HG03460 (cell line): ENCODE measurements at regions not wholly inside any gene's neighbourhood (a gene's known extent, or its start where the extent isn't known, plus 50 kb on each side); places are given as distances from the start of the nearest gene placed in this dataset.
"Not testable (repeated sequence)": the region's sequence is repeated elsewhere in the genome, so short reads cannot be mapped to it uniquely, and the experiment has no call there.

ENCODE experiments used
- ATAC-seq: cut with Tn5 transposase; IDR thresholded peaks from one replicate; pipeline ENCODE4 v1.9.1; 2021; ENCODE audit not compliant: unreplicated experiment

DNA sequence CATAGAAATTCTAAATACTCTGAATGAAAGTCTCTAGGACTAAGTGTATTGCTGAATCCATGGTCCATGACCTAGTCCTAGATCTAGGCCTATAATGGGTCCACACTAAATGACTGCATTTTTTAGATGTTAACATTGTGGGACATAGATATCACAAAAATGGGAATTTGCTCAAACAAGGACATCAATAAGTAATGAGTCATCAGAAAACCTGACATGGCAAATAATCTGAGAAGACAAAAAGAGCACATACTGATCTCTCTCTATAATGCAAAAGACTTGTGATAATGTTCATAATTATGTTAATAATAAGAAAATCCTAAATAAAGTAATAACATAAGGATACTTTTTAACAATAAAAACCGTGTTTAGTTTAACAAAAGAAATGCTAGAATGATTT, 1168.4 kb downstream of the FSCB start:
- ATAC-seq = no peak

DNA sequence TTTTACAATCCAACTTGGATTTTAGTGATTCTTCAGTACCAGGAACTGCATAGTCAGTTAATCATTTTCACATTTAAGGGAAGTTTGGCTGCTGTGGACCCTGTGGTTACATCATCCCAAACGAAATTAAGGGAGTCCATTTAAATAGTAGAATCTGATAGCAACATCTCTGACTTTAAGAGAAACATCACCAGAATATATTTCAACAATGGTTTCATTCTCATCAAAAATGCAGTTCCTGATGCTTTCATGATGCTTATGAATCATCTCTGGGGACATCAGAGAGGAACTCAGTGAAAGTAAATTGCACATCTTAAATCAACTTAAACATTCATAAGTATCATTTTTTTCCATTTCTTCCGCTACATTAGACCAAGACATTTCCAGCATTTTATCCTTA, 1170.7 kb downstream of the FSCB start:
- no peak for ATAC-seq

DNA sequence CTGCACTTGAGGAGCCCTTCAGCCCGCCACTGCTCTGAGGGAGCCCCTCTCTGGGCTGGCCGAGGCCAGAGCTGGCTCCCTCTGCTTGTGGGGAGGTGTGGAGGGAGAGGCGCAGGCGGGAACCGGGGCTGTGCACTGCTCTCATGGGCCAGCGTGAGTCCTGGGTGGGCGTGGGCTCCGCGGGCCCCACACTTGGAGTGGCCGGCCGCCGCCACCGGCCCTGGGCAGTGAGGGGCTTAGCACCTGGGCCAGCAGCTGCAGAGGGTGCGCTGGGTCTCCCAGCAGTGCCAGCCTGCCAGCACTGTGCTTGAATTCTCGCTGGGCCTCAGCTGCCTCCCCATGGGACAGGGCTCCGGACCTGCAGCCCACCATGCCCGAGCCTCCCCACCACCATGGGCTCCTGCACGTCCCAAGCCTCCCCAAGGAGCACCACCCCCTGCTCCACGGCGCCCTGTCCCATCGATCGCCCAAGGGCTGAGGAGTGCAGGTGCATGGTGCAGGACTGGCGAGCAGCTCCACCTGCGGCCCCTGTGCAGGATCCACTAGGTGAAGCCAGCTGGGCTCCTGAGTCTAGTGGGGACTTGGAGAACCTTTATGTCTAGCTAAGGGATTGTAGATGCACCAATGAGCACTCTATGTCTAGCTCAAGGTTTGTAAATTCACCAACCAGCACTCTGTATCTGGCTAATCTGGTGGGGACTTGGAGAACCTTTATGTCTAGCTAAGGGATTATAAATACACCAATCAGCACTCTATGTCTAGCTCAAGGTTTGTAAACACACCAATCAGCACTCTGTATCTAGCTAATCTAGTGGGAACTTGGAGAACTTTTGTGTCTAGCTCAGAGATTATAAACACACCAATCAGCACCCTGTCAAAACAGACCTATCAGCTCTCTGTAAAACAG, 1180.3 kb downstream of the FSCB start:
- ATAC-seq = not testable (repeated sequence)

DNA sequence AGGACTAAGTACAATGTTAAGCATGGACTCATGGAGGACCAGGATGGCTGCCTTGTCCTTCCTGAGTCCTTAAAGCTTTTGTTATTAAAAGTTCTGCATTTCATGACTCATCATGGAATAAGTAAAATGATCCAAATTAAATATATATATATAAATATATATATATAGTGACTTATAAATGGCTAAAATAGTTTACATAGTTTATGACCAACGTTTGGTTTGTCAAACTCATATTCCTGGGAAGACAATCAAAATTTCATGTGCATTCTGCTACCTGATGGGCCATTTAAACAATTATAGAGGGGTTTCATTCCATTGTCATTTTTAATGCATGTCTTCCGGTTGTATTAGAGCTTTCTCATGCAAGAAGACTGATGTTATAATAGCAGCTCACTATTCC, 1190.7 kb downstream of the FSCB start:
- no peak for ATAC-seq

DNA sequence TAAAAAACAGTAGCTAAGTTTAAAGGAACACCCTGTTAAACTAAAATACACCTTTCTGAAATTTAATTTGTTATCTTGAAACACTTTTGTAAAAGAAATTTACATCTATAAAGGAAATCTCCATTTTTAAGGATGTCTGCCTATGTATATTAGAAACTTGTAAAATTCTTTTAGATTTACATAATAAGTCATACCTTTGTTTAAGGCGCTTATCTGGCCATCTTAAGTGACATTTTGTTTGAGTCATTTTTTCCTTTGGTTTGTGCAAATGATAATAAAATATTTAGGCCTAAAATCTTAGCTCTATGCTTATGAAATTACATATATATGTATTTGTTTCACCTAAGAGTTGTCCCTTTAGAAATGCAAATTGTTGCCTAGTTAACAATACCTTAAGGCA, 1193.4 kb downstream of the FSCB start:
- ATAC-seq = no peak

DNA sequence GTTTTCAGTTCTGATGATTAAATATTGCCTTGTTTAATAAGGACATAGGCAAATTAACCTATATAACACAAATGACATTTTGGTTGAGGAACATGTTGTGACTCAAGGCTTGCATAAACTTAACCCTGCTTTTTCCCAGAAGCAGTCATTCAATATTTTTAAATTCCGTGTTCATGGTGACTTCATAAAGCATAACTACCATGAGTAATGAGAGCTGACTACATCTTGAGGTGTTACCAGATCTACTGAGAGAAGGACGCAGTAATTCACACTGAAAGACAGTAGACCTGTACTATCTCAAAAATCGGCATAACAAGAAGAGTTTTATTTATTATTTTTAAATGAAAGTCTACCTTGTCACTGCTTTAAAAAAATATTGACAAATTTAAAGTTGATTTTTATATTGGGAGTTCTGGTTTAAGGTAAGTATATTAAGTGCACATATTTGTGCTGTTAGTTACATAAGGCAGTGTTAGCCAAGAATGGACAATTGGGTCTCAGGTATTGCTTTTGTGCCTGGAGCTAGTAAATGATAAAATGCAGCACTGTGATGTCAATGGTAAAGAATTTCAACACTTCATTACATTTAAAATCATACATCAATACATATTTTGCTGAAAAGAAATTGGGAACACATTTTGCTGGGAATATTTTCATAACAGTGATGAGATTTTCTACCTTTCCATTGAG, 1198.5 kb downstream of the FSCB start:
- ATAC-seq = no peak

DNA sequence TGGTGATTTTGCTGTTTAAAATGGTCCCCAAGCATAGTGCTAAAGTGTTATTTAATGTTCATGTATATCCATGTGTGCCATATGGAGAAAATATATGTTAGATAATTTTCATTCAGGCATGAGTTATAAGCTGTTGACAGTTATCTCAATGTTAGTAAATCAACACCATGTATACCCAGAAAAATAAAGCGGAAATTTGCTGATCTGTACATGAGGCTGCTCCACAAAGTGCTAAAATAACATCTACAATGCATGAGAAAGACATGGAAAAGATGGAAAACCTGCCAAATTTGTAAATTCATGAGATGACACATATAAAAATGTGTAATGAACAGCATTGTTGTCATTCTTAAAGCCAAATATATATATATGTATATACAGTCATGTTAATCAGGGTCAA, 1199.2 kb downstream of the FSCB start:
- ATAC-seq = no peak

DNA sequence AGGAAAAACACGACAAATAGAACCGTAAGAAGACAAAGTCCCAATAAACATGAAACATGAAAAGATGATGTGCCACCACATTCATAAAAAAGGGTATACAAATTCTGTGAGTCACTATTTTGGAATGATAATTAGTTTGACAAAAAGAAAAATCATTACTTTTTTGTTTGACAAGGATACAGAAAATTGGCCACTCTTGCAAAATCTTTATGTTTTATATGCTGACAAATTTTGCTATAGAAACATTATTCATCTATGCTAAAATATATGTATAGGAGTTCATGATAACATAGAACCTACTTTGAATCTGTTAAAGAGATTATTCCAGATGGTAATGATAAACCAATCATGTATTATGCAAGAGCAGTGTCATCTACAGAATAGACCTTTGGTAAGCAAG, 1201.0 kb downstream of the FSCB start:
- no peak for ATAC-seq

DNA sequence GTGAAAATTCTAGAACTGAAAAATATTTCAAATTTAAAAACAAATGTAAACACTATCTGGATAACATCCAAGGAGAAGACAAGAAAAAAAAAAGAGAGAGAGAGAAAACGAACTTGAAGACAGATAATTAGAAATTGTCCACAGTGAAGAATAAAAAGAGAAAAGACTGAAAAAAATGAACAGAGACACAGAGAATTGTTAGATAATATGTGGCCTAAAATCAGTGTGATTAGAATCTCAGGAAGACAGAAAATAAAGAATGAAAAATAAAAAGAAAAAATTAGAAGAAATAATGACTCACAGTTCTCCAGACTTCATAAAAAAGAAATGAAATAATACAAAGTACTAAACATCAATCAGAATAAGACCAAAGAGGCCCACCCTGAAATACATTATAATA, 1209.3 kb downstream of the FSCB start:
- ATAC-seq = no peak

DNA sequence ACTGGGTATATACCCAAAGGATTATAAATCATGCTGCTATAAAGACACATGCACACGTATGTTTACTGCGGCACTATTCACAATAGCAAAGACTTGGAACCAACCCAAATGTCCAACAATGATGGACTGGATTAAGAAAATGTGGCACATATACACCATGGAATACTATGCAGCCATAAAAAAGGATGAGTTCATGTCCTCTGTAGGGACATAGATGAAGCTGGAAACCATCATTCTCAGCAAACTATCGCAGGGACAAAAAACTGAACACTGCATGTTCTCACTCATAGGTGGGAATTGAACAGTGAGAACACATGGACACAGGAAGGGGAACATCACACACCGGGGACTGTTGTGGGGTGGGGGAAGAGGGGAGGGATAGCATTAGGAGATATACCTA, 1211.0 kb downstream of the FSCB start:
- not testable (repeated sequence) for ATAC-seq

DNA sequence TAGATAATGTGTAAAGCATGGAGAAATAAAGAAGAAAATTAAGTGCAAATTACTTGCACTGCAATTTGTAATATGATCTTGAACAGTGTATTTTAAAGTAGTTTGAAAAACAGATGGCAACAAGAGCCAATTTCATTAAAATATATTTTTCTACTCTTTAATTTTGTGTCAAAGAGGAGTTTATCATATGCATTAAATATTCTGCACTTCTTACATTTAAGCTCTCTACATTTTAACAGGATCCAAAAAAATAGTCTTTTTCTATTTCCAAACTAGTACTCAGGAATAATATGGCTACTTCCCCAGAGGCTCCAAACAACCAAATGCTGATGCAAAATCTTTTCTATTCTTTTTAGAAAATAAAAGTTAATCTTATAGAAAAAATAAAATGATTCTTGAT, 1221.5 kb downstream of the FSCB start:
- no peak for ATAC-seq

DNA sequence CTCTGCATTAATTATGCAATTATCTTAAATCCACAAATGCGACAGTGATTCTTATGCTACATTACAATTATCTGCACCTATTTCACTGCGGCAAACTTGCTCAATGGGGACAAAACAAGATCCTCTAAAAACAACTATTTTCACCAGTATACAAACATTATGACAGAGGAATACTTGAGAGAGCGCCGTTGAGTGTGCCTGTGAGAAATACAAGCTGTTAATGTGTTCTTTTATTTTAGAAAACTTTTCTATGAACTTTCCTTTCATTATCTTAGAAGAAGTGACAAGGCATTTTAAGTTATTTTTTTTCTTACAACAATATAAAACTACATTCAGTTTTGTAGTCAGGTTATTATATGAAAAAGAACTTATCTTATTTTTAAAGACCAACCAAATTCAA, 1247.0 kb downstream of the FSCB start:
- ATAC-seq = no peak

DNA sequence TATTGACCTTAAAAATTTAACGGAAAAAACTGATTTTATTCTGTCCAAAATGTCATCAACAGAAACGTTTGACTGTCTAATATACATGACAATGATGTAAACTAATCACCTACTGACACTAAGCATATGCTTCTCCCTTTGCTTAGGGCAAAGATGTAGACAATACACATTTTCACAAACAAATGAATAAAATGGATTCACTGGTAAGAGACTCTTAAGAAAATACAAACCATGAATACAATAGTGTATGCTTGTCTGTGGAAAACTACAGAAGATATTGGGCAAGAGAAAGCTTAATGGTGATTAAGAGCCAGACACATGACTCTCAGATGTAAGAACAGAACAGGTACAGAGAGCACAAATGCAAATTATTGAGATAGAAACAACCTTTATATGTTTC, 1248.7 kb downstream of the FSCB start:
- no peak for ATAC-seq

DNA sequence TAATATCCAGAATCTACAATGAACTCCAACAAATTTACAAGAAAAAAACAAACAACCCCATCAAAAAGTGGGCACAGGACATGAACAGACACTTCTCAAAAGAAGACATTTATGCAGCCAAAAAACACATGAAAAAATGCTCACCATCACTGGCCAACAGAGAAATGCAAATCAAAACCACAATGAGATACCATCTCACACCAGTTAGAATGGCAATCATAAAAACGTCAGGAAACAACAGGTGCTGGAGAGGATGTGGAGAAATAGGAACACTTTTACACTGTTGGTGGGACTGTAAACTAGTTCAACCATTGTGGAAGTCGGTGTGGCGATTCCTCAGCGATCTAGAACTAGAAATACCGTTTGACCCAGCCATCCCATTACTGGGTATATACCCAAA, 1250.1 kb downstream of the FSCB start:
- ATAC-seq = not testable (repeated sequence)

DNA sequence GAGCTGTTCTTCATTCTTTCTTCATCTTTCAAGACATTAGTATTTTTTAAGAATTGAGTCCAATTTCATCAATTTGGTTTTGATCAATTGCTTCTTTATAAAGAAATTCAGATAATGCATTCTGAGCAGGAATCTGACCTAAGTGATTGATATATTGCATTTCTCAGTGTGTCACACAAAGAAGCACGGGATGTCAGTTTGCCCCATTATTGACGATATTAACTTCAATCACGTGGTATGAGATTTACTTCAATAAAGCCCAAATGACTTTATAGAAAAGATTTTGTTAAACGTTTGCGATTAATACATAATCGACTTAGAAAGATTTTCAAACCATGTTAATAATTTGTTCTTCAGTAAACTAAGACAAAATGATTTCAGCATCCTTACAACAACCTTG, 1254.2 kb downstream of the FSCB start:
- ATAC-seq = no peak

DNA sequence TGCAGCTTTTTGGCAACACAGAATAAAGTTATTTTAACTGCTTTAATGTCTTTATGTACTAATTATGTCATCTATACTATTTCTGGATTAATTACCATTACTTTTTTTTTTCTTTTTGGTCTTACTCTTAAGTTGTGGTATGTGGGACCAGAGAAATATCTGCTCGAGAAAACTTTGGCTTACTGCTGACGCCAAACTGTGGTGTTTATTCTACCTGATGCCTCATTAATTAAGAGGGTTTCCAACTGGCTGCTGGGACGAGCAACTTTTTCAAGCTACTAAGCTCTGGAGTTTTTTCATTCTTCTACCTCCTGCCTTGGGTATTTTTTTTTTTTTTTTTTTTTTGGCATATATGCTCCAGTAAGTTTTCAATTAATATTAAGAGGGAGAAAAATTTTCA, 1257.5 kb downstream of the FSCB start:
- no peak for ATAC-seq

DNA sequence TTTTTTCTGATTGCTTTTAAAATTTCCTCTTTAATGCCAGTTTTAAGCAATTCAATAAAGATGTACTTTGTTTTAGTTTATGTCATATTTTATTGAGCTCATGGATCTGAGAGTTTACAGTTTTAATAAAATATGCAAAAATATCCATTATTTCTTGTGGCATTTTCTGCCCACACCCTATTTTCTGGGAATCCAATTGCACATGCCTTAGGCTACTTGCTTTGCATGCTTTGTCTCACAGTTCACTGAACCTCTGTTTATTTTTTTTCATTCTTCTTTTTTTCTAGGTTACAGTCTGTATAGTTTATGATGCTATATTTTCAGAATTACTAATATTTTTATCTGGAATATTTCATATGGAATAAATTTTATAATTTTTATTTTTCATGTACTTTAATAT, 1258.0 kb downstream of the FSCB start:
- ATAC-seq = no peak

DNA sequence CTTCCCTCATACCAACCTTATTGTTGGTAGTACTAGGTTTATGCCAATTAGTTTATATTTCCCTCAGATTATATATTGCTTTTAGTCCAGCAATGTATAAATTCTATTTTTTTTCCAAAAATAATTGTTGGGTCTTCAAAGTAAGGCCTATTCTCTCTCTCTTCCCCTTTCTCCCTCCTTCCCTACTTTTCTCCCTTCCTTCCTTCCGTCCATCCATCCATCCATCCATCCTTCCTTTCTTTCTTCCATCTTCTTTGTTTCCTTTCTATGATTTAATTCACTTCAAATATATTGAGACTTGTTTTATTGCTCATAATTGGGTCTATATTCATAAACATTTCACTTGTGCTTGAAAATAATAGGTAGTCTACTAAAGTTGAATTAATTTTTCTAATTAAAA, 1259.2 kb downstream of the FSCB start:
- ATAC-seq = no peak

DNA sequence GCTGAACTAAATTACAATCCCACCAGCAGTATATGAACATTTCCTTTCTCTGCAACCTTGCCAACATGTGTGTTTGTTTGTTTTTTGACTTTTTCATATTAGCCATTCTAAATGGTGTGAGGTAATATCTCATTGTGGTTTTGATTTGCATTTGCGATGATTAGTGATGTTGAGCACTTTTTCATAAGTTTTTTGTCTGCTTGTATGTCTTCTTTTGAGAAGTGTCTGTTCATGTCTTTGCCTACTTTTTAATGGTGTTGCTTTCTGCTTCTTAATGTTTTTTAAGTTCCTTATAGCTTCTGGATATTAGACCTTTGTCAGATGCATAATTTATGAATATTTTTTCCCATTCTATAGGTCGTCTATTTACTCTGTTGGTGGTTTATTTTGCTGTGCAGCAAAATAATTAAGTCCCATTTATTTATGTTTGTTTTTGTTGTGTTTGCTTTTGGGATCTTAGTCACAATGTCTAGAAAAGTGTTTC, 1262.9 kb downstream of the FSCB start:
- no peak for ATAC-seq

DNA sequence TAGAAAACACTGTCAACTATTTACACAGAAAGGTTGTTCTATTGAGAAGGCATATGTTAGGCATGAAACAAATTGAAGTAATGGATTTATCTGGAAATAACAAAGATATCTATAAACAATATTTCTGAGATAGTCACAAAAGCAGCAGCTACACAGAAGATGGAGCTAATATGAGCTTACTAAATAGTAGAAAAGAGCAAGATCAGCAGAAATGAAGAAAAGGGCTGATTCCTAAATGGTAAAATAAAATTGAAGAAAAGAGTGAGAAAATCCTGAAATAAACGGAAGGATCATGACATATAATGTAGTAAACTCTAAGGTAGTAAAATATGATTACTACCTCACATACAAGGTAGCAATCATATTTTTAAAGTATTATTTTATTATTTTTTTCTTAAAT, 1263.9 kb downstream of the FSCB start:
- ATAC-seq = no peak

DNA sequence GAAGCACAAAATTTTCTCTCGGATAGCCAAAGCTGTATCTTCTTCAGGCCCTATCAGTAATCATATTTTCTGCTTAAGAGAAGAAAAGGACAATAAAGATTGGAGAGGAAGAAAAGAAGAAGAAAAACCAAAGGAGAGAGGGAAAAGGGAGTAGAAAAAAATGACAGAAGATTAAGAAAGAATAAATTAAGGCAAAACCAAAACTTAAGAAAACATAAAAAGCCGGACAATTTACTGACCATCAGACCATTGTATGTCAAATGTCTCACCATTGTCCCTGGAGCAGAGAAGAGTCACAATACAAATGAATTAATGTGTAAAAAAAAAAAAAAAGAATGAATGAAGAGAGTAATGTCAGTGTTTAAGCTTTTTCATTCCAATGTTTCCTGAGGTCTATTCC, 1274.8 kb downstream of the FSCB start:
- ATAC-seq = no peak

DNA sequence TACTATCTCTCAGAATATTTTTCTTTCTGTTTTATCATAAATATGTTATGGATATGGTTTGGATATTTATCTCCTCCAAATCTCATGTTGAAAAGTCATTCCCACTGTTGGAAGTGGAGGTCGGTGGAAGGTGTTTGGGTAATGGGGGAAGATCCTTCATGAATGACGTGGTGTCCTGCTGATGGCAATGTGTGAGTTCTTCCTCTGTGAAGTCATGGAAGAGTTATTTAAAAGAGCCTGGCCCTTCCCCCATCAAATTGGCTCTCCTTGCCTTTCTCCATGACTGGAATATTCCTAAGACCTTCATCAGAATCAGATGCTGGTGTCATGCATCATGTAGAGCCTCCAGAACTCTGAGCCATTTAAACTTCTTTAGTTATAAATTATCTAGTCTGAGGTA, 1291.6 kb downstream of the FSCB start:
- no peak for ATAC-seq
